SU-DHL-6 (cell line): ENCODE measurements at regions not wholly inside any gene's neighbourhood (a gene's known extent, or its start where the extent isn't known, plus 50 kb on each side); places are given as distances from the start of the nearest gene placed in this dataset.

Source experiments
- H2AFZ ChIP-seq: fragments of 200-600 bp; sonication (generic); 2 replicates; pipeline ENCODE4 v1.6.1; 2014; ENCODE audit warnings: low read depth, mild to moderate bottlenecking, moderate library complexity, mixed read lengths, antibody characterized with exemption, low read length; ENCODE audit not compliant: severe bottlenecking
- H3F3A ChIP-seq: fragments of 200-600 bp; shearing (Covaris generic); 2 replicates; pipeline ENCODE4 v1.6.0; 2016; ENCODE audit warnings: antibody characterized with exemption, mild to moderate bottlenecking; ENCODE audit not compliant: insufficient read depth
- H3K27ac ChIP-seq: fragments of 200-600 bp; sonication (generic); 2 replicates; pipeline ENCODE4 v1.5.1; 2016; ENCODE audit warnings: low read depth, mild to moderate bottlenecking, low read length, moderate library complexity, mixed read lengths
- H3K27me3 ChIP-seq: fragments of 200-600 bp; sonication (generic), shearing (Covaris generic); 2 replicates; pipeline ENCODE4 v1.6.0; 2014; ENCODE audit warnings: mild to moderate bottlenecking, low read length
- H3K36me3 ChIP-seq: fragments of 200-600 bp; sonication (generic); 2 replicates; pipeline ENCODE4 v1.6.1; 2014; ENCODE audit warnings: mild to moderate bottlenecking, low read length, mixed read lengths
- H3K4me2 ChIP-seq: fragments of 300-600, 200-600 bp; shearing (Covaris generic), sonication (generic); 2 replicates; pipeline ENCODE4 v1.6.0; 2014; ENCODE audit warnings: low read length, low read depth, mild to moderate bottlenecking; ENCODE audit not compliant: poor library complexity, severe bottlenecking
- H3K4me3 ChIP-seq: fragments of 200-600 bp; sonication (generic); 2 replicates; pipeline ENCODE4 v1.5.1; 2014; ENCODE audit warnings: antibody characterized with exemption, low read length, mild to moderate bottlenecking, mixed read lengths; ENCODE audit not compliant: insufficient read depth, poor library complexity, severe bottlenecking
- H3K79me2 ChIP-seq: fragments of 200-600 bp; sonication (generic); 2 replicates; pipeline ENCODE4 v1.6.1; 2014; ENCODE audit warnings: mild to moderate bottlenecking, low read length, moderate library complexity; ENCODE audit not compliant: insufficient read depth
- H3K9ac ChIP-seq: fragments of 200-600 bp; sonication (generic); 2 replicates; pipeline ENCODE4 v1.7.0; 2014; ENCODE audit warnings: mild to moderate bottlenecking, low read length
- H3K9me2 ChIP-seq: fragments of 200-600 bp; sonication (generic); replicated peaks from 2 replicates; pipeline ENCODE4 v1.6.1; 2014; ENCODE audit warnings: low read length; ENCODE audit not compliant: insufficient read depth
- H3K9me3 ChIP-seq: fragments of 200-600 bp; sonication (generic); 2 replicates; pipeline ENCODE4 v1.6.1; 2014; ENCODE audit warnings: low read length, mixed read lengths; ENCODE audit not compliant: insufficient read depth
- H4K20me1 ChIP-seq: fragments of 200-600 bp; sonication (generic); 2 replicates; pipeline ENCODE4 v1.6.1; 2014; ENCODE audit warnings: low read depth, mild to moderate bottlenecking, antibody characterized with exemption, low read length, moderate library complexity, mixed read lengths
- EZH2phosphoT487 ChIP-seq: fragments of 200-600 bp; sonication (generic), shearing (Covaris generic); conservative IDR thresholded peaks from 2 replicates; pipeline ENCODE4 v1.6.1; 2018; ENCODE audit warnings: mild to moderate bottlenecking, antibody characterized with exemption, low read length, moderate library complexity, mixed read lengths
- TF ChIP-seq, protein P1 (sequence below): fragments of 200-600 bp; sonication (generic); IDR thresholded peaks from one replicate; pipeline ENCODE4 v1.5.1; 2017; ENCODE audit warnings: antibody characterized with exemption, mild to moderate bottlenecking, low read length, moderate library complexity; ENCODE audit not compliant: insufficient read depth, poor library complexity, severe bottlenecking

DNA sequence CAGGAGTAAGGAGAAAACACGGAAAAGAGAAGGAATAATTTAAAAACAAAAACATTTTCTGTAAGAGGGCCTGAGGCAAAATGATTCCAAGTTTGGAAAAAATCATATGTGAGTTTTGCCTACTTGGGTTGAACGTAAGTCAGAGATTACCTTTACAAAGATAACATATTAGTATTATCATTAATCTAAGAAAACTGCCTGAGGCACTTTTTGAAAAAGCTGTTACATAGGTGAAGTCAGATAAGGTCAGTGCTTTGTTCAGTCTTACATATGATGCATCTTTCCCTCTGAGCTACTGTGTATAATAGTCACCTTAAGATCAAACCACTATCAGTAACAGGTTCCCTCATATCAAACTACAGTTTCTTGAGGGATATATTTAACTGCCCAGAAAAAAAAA is 287.2 kb downstream of the TMA16 start:
- no peak overlapping the region for H3K9ac ChIP-seq
- no peaks in the 10 kb centered on the region for H3F3A ChIP-seq
- no peaks in the 10 kb centered on the region for H3K79me2 ChIP-seq
- H3K9me3 ChIP-seq = no peaks in the 10 kb centered on the region
- no peaks in the 10 kb centered on the region for H3K36me3 ChIP-seq
- H3K9me2 ChIP-seq = no peaks in the 10 kb centered on the region
- TF ChIP-seq EZH2phosphoT487 = no peak
- TF ChIP-seq, protein P1, sequence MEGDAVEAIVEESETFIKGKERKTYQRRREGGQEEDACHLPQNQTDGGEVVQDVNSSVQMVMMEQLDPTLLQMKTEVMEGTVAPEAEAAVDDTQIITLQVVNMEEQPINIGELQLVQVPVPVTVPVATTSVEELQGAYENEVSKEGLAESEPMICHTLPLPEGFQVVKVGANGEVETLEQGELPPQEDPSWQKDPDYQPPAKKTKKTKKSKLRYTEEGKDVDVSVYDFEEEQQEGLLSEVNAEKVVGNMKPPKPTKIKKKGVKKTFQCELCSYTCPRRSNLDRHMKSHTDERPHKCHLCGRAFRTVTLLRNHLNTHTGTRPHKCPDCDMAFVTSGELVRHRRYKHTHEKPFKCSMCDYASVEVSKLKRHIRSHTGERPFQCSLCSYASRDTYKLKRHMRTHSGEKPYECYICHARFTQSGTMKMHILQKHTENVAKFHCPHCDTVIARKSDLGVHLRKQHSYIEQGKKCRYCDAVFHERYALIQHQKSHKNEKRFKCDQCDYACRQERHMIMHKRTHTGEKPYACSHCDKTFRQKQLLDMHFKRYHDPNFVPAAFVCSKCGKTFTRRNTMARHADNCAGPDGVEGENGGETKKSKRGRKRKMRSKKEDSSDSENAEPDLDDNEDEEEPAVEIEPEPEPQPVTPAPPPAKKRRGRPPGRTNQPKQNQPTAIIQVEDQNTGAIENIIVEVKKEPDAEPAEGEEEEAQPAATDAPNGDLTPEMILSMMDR = no peak
- no peak overlapping the region for H3K4me3 ChIP-seq
- H4K20me1 ChIP-seq = no peaks in the 10 kb centered on the region
- no peak overlapping the region for H2AFZ ChIP-seq
- no peaks in the 10 kb centered on the region for H3K27me3 ChIP-seq
- no peak overlapping the region for H3K27ac ChIP-seq
- no peak overlapping the region for H3K4me2 ChIP-seq

DNA sequence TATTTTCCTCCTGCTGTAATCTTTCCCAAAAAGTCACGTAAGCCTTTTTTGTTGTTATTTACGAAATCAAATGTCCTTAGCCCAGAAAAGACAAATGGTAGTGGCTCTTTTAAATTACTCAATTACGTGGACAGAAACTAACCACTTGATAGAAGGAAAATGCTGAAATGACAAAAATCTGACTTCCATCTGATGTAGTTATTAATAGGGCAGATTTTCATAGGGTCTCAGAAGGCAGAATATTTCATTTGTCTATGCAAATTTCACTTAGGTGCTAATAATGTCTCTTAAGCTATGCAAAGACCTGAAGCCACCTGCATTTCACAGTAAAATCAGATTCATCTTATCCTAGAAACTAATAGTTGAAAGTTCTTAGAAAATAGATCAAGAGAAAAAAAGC is 295.7 kb downstream of the TMA16 start:
- H3K79me2 ChIP-seq = no peaks in the 10 kb centered on the region
- no peaks in the 10 kb centered on the region for H3K36me3 ChIP-seq

DNA sequence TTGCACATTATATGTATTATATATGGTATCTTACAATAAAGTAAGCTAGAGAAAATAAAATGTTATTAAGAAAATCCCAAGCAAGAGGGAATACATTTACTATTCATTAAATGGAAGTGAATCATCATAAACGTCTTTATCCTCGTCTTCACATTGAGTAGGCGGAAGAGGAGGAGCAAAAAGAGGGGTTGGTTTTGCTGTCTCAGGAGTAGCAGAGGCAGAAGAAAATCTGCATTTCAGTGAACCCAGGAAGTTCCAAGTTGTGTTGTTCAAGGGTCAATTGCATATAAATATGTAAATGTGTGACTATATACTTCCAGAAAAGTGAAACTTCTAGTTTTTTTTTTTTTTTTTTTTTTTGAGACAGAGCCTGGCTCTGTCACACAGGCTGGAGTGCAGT is 301.4 kb downstream of the TMA16 start:
- Histone ChIP-seq H2AFZ (no peak overlapping the region), H3K9me3 (no peaks in the 10 kb centered on the region), H3K4me2 (no peak overlapping the region), H3K9me2 (no peaks in the 10 kb centered on the region), H3K36me3 (no peaks in the 10 kb centered on the region), H3K79me2 (no peaks in the 10 kb centered on the region), H3K4me3 (no peak overlapping the region), H3K27ac (no peak overlapping the region), H4K20me1 (no peaks in the 10 kb centered on the region), H3K9ac (no peak overlapping the region), H3F3A (no peaks in the 10 kb centered on the region), H3K27me3 (no peaks in the 10 kb centered on the region)
- TF ChIP-seq, protein P1 = no peak
- TF ChIP-seq EZH2phosphoT487 = no peak

More for the DNA sequence above, 295.7 kb downstream of the TMA16 start:
- no peak for TF ChIP-seq EZH2phosphoT487
- TF ChIP-seq, protein P1 = no peak
- Histone ChIP-seq H3K27me3 (no peaks in the 10 kb centered on the region), H3K9me3 (no peaks in the 10 kb centered on the region), H3K4me2 (no peak overlapping the region), H2AFZ (no peak overlapping the region), H4K20me1 (no peaks in the 10 kb centered on the region), H3F3A (no peaks in the 10 kb centered on the region), H3K9ac (no peak overlapping the region), H3K9me2 (no peaks in the 10 kb centered on the region), H3K27ac (no peak overlapping the region), H3K4me3 (no peak overlapping the region)
